Activated T-helper 2 cell treated with anti-CD3 and anti-CD28 coated beads, Interferon-gamma antibody, Interleukin-2, Interleukin-4, amounts not matched to agents 10 μg/mL and 5 μg/mL and 100 μg/mL, durations not matched to agents 14 hours and 24 hours and 36 hours (primary cell): ENCODE measurements at regions not wholly inside any gene's neighbourhood (a gene's known extent, or its start where the extent isn't known, plus 50 kb on each side); places are given as distances from the start of the nearest gene placed in this dataset.
A peak's percentile ranks its signal among the peaks of the same experiment; 100 is the strongest.

Experiments
- DNase-seq: peaks from one replicate; pipeline ENCODE4 v3.0.0; 2021; ENCODE audit warnings: low spot score
- H3K27ac Mint-ChIP-seq: one replicate; pipeline ENCODE4 v1.8.0; 2021; ENCODE audit warnings: mixed read lengths
- H3K27me3 Mint-ChIP-seq: one replicate; pipeline ENCODE4 v1.8.0; 2021; ENCODE audit warnings: low read depth, mixed read lengths
- H3K36me3 Mint-ChIP-seq: one replicate; pipeline ENCODE4 v1.8.0; 2021; ENCODE audit warnings: low read depth, mixed read lengths
- H3K4me1 Mint-ChIP-seq: one replicate; pipeline ENCODE4 v1.8.0; 2021; ENCODE audit warnings: low read depth, mixed read lengths
- H3K4me3 Mint-ChIP-seq: one replicate; pipeline ENCODE4 v1.8.0; 2021; ENCODE audit warnings: low read depth, mild to moderate bottlenecking, moderate library complexity, mixed read lengths
- H3K9me3 Mint-ChIP-seq: one replicate; pipeline ENCODE4 v1.8.0; 2021; ENCODE audit warnings: mixed read lengths
- intact Hi-C: fragments of 100-400 bp; cut with micrococcal nuclease; formaldehyde crosslinking; loops from one replicate; pipeline ENCODE4 v1.15.1; 2023

DNA sequence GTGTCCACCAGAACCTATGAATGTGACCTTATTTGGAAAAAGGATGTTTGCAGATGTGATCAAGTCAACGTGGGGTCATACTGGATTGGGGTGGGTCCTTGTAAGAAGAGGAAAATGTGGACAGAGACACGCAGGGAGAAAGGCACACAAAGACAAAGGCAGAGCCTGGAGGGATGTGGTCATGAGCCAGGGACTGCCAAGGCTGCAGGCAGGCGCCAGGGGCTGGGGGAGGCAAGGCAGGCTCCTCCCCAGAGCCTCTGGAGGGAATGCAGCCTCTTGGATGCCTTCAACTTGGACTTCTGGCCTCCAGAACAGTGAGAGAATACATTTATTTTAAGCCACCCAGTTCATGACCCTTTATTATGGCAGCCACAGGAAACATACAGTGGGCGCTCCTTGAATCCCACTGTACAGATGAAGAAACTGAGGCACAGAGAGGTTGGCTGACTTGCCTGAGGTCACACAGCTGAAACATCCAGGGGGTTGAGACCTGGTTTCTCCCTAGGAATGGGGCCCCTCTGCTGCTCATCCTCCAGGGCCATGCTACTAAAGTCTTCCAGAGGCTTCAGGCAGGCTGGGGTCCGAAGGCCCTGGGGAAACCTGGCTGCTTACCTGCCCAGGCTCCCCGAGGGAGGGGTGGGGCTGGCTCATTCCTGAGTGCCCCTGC, 99.7 kb downstream of the RFLNA start:
- H3K9me3 Mint-ChIP-seq: no peaks in the 10 kb centered on the region
- intact Hi-C loops: loop anchor here (10.0 kb wide), 1 partner anchor 60 kb away; no protein-coding TSS in a partner anchor
- peaks cover 22% of the 10 kb centered on the region for H3K4me1 Mint-ChIP-seq
- no peak for DNase-seq
- H3K36me3 Mint-ChIP-seq: peaks cover 32% of the 10 kb centered on the region
- no peak overlapping the region for H3K4me3 Mint-ChIP-seq
- no peak overlapping the region for H3K27ac Mint-ChIP-seq
- no peaks in the 10 kb centered on the region for H3K27me3 Mint-ChIP-seq

DNA sequence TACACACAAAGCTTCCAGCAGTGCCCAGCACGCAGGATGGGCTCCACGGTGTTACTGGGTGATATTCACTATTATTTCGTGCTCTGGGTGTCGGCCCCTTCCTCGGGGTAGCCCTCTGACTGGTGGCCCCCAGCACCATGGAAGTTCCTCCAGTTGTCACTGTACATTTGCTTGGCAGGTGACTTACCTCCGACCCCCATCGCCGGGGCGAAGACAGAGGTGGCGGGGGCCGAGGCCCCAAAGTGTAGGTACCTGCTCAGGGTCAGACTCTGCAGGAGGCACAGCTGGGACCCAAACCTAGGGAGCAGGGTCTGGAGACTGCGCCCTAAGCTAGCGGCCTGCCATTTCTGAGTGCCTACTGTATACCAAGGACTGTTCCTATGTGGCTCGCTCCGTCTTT, 98.9 kb downstream of the RFLNA start:
- Mint-ChIP-seq H3K4me3 (no peak overlapping the region), H3K4me1 (peaks cover 22% of the 10 kb centered on the region), H3K36me3 (peaks cover 32% of the 10 kb centered on the region), H3K9me3 (no peaks in the 10 kb centered on the region), H3K27ac (no peak overlapping the region), H3K27me3 (no peaks in the 10 kb centered on the region)
- no peak for DNase-seq
- intact Hi-C loops: loop anchor here (10.0 kb wide), 1 partner anchor 61 kb away; no protein-coding TSS in a partner anchor

DNA sequence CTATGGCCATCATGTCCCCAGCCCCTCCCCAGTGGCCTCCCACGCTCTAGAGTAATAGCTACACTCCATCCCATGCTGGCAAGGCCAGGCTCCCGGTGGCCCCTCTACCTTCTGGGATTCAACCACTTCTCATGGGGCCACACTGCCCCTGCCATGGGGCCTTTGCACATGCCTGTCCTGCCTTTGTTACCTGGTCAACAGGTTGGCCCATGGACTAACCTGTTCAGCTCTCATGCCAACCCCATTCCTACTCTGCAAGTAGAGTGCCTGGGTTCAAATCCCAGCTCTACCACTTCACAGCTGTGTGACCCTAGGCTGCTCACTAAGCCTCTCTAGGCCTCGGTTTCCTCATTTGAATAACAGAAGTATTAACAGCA, 98.5 kb downstream of the RFLNA start:
- Mint-ChIP-seq H3K4me3 (no peak overlapping the region), H3K4me1 (peaks cover 22% of the 10 kb centered on the region), H3K9me3 (no peaks in the 10 kb centered on the region), H3K27ac (no peak overlapping the region), H3K36me3 (peaks cover 32% of the 10 kb centered on the region), H3K27me3 (no peaks in the 10 kb centered on the region)
- DNase-seq: no peak
- intact Hi-C loops: loop anchor here (10.0 kb wide), 1 partner anchor 61 kb away; no protein-coding TSS in a partner anchor

DNA sequence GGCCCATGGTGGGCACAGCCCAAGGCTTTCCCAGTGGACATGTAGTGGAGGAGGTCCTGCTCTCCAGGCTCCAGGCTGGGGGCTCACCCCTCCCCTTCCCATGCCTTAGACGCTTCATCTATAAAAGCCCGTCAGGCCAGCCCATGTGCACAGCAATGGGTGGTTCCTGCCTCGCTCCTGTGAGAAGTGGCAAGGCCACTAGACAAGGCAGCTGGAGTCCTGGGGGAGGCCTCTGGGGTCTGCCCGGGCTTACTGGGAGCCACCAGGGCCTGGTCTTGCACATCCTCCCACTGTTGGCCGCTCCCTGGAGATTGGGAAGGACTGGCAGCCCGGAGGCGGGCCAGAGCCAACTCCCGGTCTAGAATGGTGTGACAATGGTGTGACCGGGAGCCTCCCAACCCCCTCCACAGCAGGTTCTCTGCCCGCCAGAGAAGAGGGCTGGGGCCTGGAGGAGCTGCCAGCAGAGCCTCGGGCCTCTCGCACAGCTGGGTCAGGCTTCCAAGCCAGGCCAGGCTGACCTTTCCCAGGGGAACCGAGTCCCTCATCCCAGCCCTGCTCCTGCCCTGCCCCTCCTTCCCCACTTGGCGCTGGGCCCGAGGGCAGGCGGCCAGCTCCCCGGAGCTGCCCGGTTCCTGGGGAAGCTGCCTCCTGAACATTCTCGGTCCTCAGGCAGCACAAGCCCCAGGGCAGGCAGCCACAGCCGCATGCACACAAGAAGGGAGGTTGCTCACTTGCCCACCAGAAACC, 97.9 kb downstream of the RFLNA start:
- peaks cover 22% of the 10 kb centered on the region for H3K4me1 Mint-ChIP-seq
- intact Hi-C loops: loop anchor here (10.0 kb wide), 1 partner anchor 62 kb away; no protein-coding TSS in a partner anchor
- no peaks in the 10 kb centered on the region for H3K27me3 Mint-ChIP-seq

DNA sequence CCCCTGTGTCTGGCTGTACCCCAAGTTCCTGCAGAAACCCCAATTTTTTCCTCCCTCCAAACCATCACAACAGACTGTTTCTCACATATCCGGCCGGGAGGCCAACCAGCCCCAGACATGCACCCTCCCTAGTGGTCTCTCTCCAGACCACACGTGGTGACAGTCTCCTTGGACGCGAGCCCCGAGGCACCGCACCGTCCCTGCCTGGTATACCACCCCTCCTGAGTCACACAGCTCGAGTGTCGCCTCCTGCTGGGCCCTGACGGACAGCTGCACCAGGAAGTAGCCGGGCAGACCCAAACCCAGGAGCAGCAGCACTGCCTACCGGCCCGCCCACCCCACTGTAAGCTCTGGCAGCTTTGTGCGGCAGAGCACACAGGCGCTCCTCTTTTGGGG, 97.4 kb downstream of the RFLNA start:
- Mint-ChIP-seq H3K36me3 (peaks cover 25% of the 10 kb centered on the region), H3K4me3 (no peak overlapping the region), H3K4me1 (peaks cover 22% of the 10 kb centered on the region), H3K9me3 (no peaks in the 10 kb centered on the region), H3K27ac (no peak overlapping the region), H3K27me3 (no peaks in the 10 kb centered on the region)
- no peak for DNase-seq
- intact Hi-C loops: loop anchor here (10.0 kb wide), 1 partner anchor 63 kb away; no protein-coding TSS in a partner anchor

More for the DNA sequence above, 97.9 kb downstream of the RFLNA start:
- DNase-seq: no peak
- H3K36me3 Mint-ChIP-seq: peaks cover 31% of the 10 kb centered on the region
- no peak overlapping the region for H3K27ac Mint-ChIP-seq
- H3K4me3 Mint-ChIP-seq: no peak overlapping the region
- H3K9me3 Mint-ChIP-seq: no peaks in the 10 kb centered on the region

DNA sequence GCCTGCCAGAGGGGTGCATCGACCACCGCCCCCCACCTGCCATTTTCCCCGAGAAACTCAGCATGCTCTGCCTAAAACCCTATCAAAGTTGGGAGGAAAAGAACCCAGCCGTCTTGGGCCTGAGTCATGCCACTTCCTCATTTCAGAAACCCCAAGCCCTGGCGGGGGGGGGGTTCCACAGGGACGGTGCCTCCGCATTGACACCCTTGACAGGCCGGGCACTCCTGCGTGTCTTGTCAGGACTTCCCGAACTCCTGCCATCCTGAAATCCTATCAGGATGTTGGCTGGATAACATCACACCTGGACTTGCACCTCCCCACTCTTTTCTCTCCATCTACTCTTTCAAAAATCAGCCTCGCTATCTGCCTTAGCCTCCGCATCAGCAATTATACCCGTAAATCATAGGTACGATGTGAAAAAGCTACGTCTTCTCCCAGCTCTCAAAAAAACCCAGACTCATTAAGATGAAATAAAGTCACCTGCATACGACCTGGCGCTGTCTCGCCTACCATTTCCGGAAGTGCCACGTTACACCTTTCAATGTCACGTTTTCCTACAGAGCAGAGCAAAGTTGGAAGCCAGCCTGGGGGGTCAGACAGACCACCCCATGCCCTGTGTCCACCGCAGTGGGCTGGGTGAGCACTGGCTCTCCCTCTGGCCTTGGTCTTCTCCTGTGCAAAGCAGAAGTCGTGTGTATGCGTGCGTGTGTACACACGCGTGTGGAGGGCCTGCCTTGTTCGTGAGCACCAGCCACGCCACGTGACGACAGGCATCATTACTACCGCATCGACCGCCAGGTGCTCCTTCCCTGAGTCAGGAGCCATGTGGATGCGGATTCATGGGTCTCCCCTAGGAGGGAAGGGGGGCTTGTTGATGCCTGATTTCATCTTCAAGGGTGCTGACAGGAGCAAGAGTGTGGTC, 96.7 kb downstream of the RFLNA start:
- H3K36me3 Mint-ChIP-seq: peaks cover 24% of the 10 kb centered on the region
- intact Hi-C loops: loop anchor here (10.0 kb wide), 1 partner anchor 63 kb away; no protein-coding TSS in a partner anchor
- no peaks in the 10 kb centered on the region for H3K9me3 Mint-ChIP-seq
- peak overlapping the region; percentile 14 for H3K4me3 Mint-ChIP-seq
- H3K27me3 Mint-ChIP-seq: no peaks in the 10 kb centered on the region
- peaks cover 22% of the 10 kb centered on the region for H3K4me1 Mint-ChIP-seq
- peak; percentile 15 for DNase-seq
- H3K27ac Mint-ChIP-seq: peak overlapping the region; percentile 43

DNA sequence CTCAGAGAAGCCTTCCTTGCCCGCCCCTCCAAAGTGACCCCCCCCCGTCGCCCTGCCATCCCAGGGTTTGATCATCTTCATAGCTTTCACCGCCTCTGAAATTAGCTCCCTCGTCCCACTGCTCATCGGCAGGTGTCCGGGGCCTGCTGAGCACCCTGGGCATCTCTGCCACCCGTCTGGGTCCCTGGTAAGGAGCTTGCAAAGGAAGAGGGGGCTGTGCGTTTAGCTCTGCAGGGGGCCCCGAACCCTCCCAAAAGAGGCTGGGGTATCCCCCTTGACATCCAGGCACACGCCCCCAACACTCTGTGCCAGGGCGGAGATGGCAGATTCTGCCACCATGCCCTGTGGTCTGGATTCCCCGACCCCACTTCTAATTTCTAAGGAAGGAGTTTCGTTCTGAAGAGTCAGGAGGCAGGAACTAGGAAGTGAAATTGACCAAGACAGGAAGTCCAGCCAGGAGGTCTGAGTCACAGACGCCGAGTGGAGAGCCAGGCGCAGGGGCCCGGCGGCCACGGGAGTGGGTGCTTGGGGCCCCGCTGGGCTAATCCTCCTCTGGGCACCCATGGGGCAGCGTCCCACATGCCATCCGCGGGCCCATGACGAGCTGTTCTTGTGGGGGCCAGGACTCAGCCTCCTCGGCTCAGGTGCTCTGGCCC, 95.7 kb downstream of the RFLNA start:
- Mint-ChIP-seq H3K27me3 (no peaks in the 10 kb centered on the region), H3K9me3 (no peaks in the 10 kb centered on the region), H3K27ac (no peak overlapping the region), H3K36me3 (peaks cover 18% of the 10 kb centered on the region), H3K4me1 (peaks cover 22% of the 10 kb centered on the region), H3K4me3 (no peak overlapping the region)
- no peak for DNase-seq
- intact Hi-C loops: loop anchor here (10.0 kb wide), 1 partner anchor 64 kb away; no protein-coding TSS in a partner anchor

DNA sequence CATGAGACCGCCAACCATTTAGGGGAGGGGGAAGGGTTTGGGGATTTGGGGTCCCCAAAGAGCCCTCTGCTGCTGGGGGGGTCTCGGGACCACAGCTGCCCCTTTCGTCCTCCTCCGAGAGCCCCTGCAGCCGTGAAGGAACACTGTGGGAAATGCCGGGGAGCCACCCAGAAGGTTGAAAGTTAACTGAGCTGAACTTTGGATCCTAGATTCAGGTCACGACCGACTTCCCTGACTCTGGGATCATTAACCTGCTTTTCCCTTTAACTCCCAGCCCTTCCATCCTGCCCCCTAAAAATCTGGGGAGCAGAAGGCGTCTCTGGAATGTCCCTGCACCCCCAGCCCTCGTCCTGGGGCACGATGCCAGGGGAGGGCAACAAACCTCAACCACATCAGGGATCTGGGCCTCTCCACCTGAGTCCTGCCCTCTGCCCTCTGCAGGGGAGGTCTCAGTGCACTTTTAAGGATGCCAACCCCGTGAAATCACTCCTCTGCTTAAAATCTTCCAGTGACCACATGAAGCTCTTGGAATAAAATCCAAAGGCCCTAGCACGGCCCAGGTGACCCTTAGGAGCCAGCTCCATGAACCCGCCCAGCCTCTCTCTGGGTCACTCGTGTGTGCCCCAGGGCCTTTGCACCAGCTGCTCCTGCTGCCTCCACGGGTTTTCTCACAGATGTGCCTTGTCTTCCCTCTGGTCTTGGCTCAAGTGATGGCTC, 95.0 kb downstream of the RFLNA start:
- no peak overlapping the region for H3K4me3 Mint-ChIP-seq
- no peaks in the 10 kb centered on the region for H3K27me3 Mint-ChIP-seq
- H3K4me1 Mint-ChIP-seq: peaks cover 22% of the 10 kb centered on the region

DNA sequence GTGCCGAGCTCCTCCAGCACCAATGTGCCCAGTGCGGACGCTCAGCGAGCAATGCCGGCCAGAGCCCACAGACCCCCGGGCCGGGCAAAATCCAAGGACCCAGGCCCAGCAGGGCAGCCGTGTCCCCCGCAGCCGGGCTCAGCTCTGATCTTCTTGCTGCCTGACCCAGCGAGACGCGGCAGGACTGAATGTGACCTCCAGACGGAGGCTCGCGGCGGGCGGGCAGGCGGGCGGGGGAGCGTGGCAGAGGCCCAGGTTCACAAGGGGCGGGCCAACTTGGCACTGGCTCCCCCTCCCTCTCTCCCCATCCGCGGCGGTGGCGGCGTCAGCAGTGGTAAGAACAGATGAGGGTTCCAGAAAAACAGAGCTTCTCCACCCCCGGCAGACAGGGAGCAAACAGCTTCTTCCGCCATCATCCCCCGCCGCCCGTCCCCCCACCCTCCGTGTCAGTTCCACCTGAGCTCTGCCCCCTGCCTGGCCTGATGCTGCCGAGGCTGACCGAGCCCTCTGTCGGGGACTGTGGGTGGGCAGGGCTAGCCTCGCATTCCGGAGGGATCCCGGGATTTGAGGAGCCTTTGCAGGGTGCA, 94.3 kb downstream of the RFLNA start:
- H3K9me3 Mint-ChIP-seq: no peaks in the 10 kb centered on the region
- DNase-seq: peak; percentile 43
- H3K36me3 Mint-ChIP-seq: peaks cover 17% of the 10 kb centered on the region
- H3K4me3 Mint-ChIP-seq: peak overlapping the region; percentile 21
- H3K27me3 Mint-ChIP-seq: no peaks in the 10 kb centered on the region
- intact Hi-C loops: loop anchor here (5.0 to 10.0 kb wide), 2 partner anchors 176 to 383 kb away; partner anchors contain the start of gene NCOR2
- H3K4me1 Mint-ChIP-seq: peaks cover 22% of the 10 kb centered on the region
- H3K27ac Mint-ChIP-seq: no peak overlapping the region

More for the DNA sequence above, 95.0 kb downstream of the RFLNA start:
- no peak overlapping the region for H3K27ac Mint-ChIP-seq
- intact Hi-C loops: loop anchor here (5.0 to 10.0 kb wide), 3 partner anchors 65 to 382 kb away; partner anchors contain the start of gene NCOR2
- no peak for DNase-seq
- H3K36me3 Mint-ChIP-seq: peaks cover 17% of the 10 kb centered on the region
- H3K9me3 Mint-ChIP-seq: no peaks in the 10 kb centered on the region

DNA sequence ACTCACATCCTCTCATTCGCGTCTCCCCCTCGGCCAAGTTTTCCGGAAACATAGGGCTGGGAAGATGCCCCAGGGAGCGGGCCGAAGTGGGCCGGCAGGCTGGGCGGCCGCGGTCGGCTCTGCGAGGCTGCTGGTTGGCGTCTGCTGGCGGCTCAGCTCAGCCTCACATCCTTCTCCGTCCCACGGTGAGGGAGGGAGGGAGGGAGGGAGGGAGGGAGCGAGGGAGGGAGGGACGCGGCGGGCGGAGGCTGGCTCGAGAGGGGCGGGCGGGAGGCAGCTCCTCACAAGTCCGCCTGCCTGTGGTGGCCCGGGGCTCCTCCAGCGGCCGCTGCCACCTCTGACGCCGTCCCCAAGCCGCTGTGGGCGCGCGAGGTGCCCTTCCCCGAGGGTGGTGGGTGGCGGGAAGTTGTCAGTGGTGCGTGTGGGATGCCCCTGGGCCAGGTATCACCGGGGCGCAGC, 93.8 kb downstream of the RFLNA start:
- Mint-ChIP-seq H3K27ac (no peak overlapping the region), H3K4me1 (peaks cover 22% of the 10 kb centered on the region), H3K4me3 (no peak overlapping the region), H3K27me3 (no peaks in the 10 kb centered on the region), H3K36me3 (peaks cover 14% of the 10 kb centered on the region), H3K9me3 (no peaks in the 10 kb centered on the region)
- intact Hi-C loops: loop anchor here (5.0 to 10.0 kb wide), 2 partner anchors 176 to 384 kb away; partner anchors contain the start of gene NCOR2
- DNase-seq: peak; percentile 17

DNA sequence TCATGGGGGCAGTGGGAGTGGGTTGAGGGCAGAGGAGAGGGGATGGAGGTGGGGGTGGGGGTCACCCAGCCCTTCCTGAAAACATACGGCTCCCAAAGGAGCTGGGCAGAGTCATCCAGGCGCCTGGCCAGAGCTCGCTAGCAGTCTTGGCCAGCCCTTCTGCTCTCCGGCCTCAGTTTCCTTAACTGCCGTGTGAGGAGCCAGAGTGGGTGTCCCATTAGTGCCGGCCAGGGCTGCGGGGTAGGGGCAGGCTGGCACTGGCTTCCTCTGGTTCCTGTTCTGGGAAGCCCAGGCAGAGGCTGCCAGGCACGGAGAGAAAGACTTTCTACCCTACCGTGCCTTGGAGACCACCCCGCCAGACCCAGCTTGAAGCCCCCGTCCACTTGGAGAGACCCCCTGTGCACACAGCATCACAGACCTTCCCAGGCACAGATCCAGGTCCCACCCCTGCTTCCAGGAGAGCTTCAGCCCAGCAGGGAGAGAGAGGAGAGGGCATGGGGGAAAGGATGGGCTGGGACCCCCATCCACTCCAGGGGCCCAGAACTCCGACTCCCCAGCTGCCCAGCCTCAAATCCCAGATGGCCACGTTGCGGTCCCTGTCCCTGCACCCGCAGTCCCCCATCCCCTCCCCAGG, 93.3 kb downstream of the RFLNA start:
- H3K27ac Mint-ChIP-seq: no peak overlapping the region
- peaks cover 14% of the 10 kb centered on the region for H3K36me3 Mint-ChIP-seq
- peaks cover 22% of the 10 kb centered on the region for H3K4me1 Mint-ChIP-seq
- intact Hi-C loops: loop anchor here (5.0 to 10.0 kb wide), 2 partner anchors 177 to 384 kb away; partner anchors contain the start of gene NCOR2
- no peak for DNase-seq
- no peaks in the 10 kb centered on the region for H3K9me3 Mint-ChIP-seq
- no peaks in the 10 kb centered on the region for H3K27me3 Mint-ChIP-seq
- no peak overlapping the region for H3K4me3 Mint-ChIP-seq
